Osteoblast (primary cell): ENCODE measurements at regions not wholly inside any gene's neighbourhood (a gene's known extent, or its start where the extent isn't known, plus 50 kb on each side); places are given as distances from the start of the nearest gene placed in this dataset.

Source experiments
- DNase-seq: peaks from one replicate; pipeline ENCODE4 v3.0.0; 2011; ENCODE audit warnings: low spot score, mixed read lengths; ENCODE audit not compliant: insufficient read length; ENCODE audit errors: missing footprints
- H2AFZ ChIP-seq: 2 replicates; pipeline ENCODE4 v1.6.0; 2011; ENCODE audit warnings: mild to moderate bottlenecking, low read length
- H3K27ac ChIP-seq: 2 replicates; pipeline ENCODE4 v1.5.1; 2011; ENCODE audit warnings: mild to moderate bottlenecking, low read depth, low read length, moderate library complexity
- H3K27me3 ChIP-seq: 2 replicates; pipeline ENCODE4 v1.6.0; 2012; ENCODE audit warnings: mild to moderate bottlenecking, control low read depth, inconsistent platforms, low read length, moderate library complexity; ENCODE audit not compliant: insufficient read depth
- H3K36me3 ChIP-seq: 2 replicates; pipeline ENCODE4 v1.5.1; 2011; ENCODE audit warnings: mild to moderate bottlenecking, low read length, control low read depth, moderate library complexity; ENCODE audit not compliant: insufficient read depth
- H3K4me1 ChIP-seq: 2 replicates; pipeline ENCODE4 v1.5.1; 2011; ENCODE audit warnings: mild to moderate bottlenecking, low read length, control low read depth, moderate library complexity; ENCODE audit not compliant: insufficient read depth
- H3K4me2 ChIP-seq: 2 replicates; pipeline ENCODE4 v1.6.0; 2011; ENCODE audit warnings: mild to moderate bottlenecking, low read length; ENCODE audit not compliant: insufficient read depth
- H3K4me3 ChIP-seq: fragments of 200-600 bp; sonication (generic); 3 replicates; pipeline ENCODE4 v1.5.1; 2012; ENCODE audit warnings: mild to moderate bottlenecking, low read length, inconsistent platforms; ENCODE audit not compliant: insufficient read depth
- H3K79me2 ChIP-seq: 2 replicates; pipeline ENCODE4 v1.6.0; 2012; ENCODE audit warnings: mild to moderate bottlenecking, low read length, control low read depth, inconsistent platforms; ENCODE audit not compliant: insufficient read depth
- H3K9me3 ChIP-seq: 2 replicates; pipeline ENCODE4 v1.5.1; 2011; ENCODE audit warnings: low read depth, low read length, control low read depth
- H4K20me1 ChIP-seq: 2 replicates; pipeline ENCODE4 v1.6.0; 2012; ENCODE audit warnings: mild to moderate bottlenecking, low read length, control low read depth; ENCODE audit not compliant: insufficient read depth
- CTCF ChIP-seq: IDR thresholded peaks from 2 replicates; pipeline ENCODE4 v1.5.1; 2011; ENCODE audit warnings: mild to moderate bottlenecking, low read depth, low read length, moderate library complexity; ENCODE audit errors: extremely low read depth

- H3K27ac ChIP-seq = no peak overlapping the region
- no peak overlapping the region for H3K4me3 ChIP-seq
- no peak overlapping the region for H2AFZ ChIP-seq
- no peaks in the 10 kb centered on the region for H3K79me2 ChIP-seq
- no peak for DNase-seq
- no peaks in the 10 kb centered on the region for H3K27me3 ChIP-seq
- H3K9me3 ChIP-seq = peaks cover 5% of the 10 kb centered on the region
- no peaks in the 10 kb centered on the region for H3K4me1 ChIP-seq
- no peaks in the 10 kb centered on the region for H3K36me3 ChIP-seq
- no peaks in the 10 kb centered on the region for H4K20me1 ChIP-seq
- no peak overlapping the region for H3K4me2 ChIP-seq
- TF ChIP-seq CTCF = no peak
Measured at GRCh38 chr9:28365728-28366127, 792.4 kb upstream of the C9orf72 start.

DNA sequence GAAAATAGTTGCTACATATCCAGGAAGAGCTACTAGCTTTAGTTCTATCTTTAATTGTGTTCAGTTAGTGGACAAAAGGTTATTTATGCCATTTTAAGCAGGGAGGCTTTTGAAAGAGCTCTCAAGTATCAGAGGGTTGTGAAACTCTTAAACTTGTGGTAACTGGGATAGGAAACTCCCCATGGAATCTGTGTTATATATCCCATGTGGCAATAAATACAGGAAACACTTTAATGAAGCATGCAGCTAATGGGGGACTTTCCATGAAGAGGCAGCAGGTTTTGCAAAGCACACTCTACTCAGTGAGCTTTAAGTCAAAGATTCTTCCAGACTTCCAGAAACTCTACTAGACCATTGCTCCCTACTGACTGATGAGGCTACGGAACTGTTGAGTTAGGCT lies 805.0 kb upstream of the C9orf72 start:
- H3K27ac ChIP-seq = no peak overlapping the region
- H2AFZ ChIP-seq = no peak overlapping the region
- TF ChIP-seq CTCF = no peak
- DNase-seq = no peak
- no peaks in the 10 kb centered on the region for H4K20me1 ChIP-seq
- no peaks in the 10 kb centered on the region for H3K27me3 ChIP-seq
- H3K79me2 ChIP-seq = no peaks in the 10 kb centered on the region
- H3K9me3 ChIP-seq = peaks cover 4% of the 10 kb centered on the region
- no peak overlapping the region for H3K4me3 ChIP-seq
- no peak overlapping the region for H3K4me2 ChIP-seq
- no peaks in the 10 kb centered on the region for H3K36me3 ChIP-seq
- no peaks in the 10 kb centered on the region for H3K4me1 ChIP-seq

- no peak for DNase-seq
- Histone ChIP-seq H4K20me1 (no peaks in the 10 kb centered on the region), H3K79me2 (no peaks in the 10 kb centered on the region), H2AFZ (no peak overlapping the region), H3K27me3 (no peaks in the 10 kb centered on the region), H3K9me3 (peaks cover 4% of the 10 kb centered on the region), H3K4me1 (no peaks in the 10 kb centered on the region), H3K4me2 (no peak overlapping the region), H3K27ac (no peak overlapping the region), H3K4me3 (no peak overlapping the region), H3K36me3 (no peaks in the 10 kb centered on the region)
- TF ChIP-seq CTCF = no peak
Measured at GRCh38 chr9:28379082-28379481, 805.8 kb upstream of the C9orf72 start.

DNA sequence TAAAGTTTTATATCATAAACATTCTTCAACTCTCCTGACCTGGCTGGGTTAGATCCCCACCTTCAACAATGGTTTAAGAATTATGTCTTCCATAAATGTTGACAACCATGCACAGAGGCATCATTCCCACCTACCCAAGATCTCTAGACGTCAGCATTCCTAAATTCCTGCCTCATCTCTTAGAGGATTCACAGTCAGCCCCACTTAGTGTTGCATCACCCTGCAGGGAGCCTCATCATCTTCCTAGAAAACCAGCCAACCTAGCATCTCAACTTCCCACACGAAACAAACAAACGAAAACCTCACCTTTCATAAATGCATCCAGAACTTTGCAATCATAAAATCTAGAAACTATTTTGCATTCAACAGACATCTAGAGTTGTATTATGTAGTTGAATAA lies 816.1 kb upstream of the C9orf72 start:
- Histone ChIP-seq H3K27me3 (no peaks in the 10 kb centered on the region), H3K4me1 (no peaks in the 10 kb centered on the region), H3K4me3 (no peak overlapping the region), H4K20me1 (no peaks in the 10 kb centered on the region), H3K79me2 (no peaks in the 10 kb centered on the region), H3K27ac (no peak overlapping the region), H3K36me3 (no peaks in the 10 kb centered on the region), H3K4me2 (no peak overlapping the region), H3K9me3 (peaks cover 4% of the 10 kb centered on the region), H2AFZ (no peak overlapping the region)
- no peak for DNase-seq
- TF ChIP-seq CTCF = no peak
